HepG2 (cell line): ENCODE measurements at regions not wholly inside any gene's neighbourhood (a gene's known extent, or its start where the extent isn't known, plus 50 kb on each side); places are given as distances from the start of the nearest gene placed in this dataset.

Experiments
- ATF6 ChIP-seq: sonication (generic); formaldehyde crosslinking; conservative IDR thresholded peaks from 2 replicates; pipeline ENCODE4 v1.4.0; 2020; ENCODE audit warnings: missing genetic modification reagents
- CEBPG ChIP-seq: IDR thresholded peaks from 2 replicates; pipeline ENCODE4 v1.6.1; 2016
- KDM2A ChIP-seq: sonication (generic); formaldehyde crosslinking; IDR thresholded peaks from 2 replicates; pipeline ENCODE4 v1.4.0; 2020; ENCODE audit warnings: low read depth, missing genetic modification reagents, borderline replicate concordance
- KMT2A ChIP-seq: sonication (generic); formaldehyde crosslinking; IDR thresholded peaks from 2 replicates; pipeline ENCODE4 v1.4.0; 2020; ENCODE audit warnings: missing genetic modification reagents
- REPIN1 ChIP-seq: sonication (generic); formaldehyde crosslinking; IDR thresholded peaks from 2 replicates; pipeline ENCODE4 v1.8.0; 2022; ENCODE audit warnings: missing genetic modification reagents, low read depth, mild to moderate bottlenecking, borderline replicate concordance
- SNRNP70 ChIP-seq: fragments of 200-400 bp; formaldehyde crosslinking; IDR thresholded peaks from 2 replicates; pipeline ENCODE4 v1.6.1; 2017; ENCODE audit warnings: mild to moderate bottlenecking, low read depth, low read length, moderate library complexity
- ZFAT ChIP-seq: sonication (generic); formaldehyde crosslinking; conservative IDR thresholded peaks from 2 replicates; pipeline ENCODE4 v1.8.1; 2023; ENCODE audit warnings: missing genetic modification reagents, inconsistent platforms
- ZNF607 ChIP-seq: sonication (generic); formaldehyde crosslinking; IDR thresholded peaks from 2 replicates; pipeline ENCODE4 v1.5.1; 2020; ENCODE audit warnings: missing genetic modification reagents, mild to moderate bottlenecking, borderline replicate concordance
- ZNF652 ChIP-seq: IDR thresholded peaks from 2 replicates; pipeline ENCODE4 v1.6.1; 2016; ENCODE audit warnings: low read depth, borderline replicate concordance
- ZSCAN29 ChIP-seq: sonication (generic); formaldehyde crosslinking; conservative IDR thresholded peaks from 2 replicates; pipeline ENCODE4 v1.4.0; 2020; ENCODE audit warnings: mild to moderate bottlenecking, missing genetic modification reagents
- TF ChIP-seq, protein P1 (sequence below): sonication (generic); formaldehyde crosslinking; conservative IDR thresholded peaks from 2 replicates; pipeline ENCODE4 v1.4.0; 2020; ENCODE audit warnings: missing genetic modification reagents
- TF ChIP-seq, protein P2 (sequence below): sonication (generic); formaldehyde crosslinking; conservative IDR thresholded peaks from 2 replicates; pipeline ENCODE4 v1.8.0; 2022; ENCODE audit warnings: mild to moderate bottlenecking, moderate library complexity, missing genetic modification reagents

DNA sequence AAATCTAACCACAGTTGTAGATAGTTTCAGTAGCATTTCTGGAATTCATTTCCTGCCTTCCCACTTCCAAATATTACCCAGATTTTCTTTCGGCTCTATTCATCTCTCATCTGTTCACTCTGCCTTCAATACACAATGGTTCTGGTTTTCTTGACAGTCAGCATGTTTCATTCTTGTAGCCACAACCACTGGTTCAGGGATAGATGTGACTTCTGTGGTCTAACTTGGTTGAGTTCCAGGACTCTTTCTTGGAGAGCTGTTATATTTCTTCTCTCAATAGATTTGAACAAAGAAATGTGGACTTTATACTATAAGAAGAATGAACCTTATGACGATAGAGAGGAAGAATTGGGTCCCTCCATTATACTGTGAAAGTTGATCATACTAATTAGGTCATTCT, 228.8 kb downstream of the NSUN3 start (continued):
- TF ChIP-seq ZNF607 (CRISPR knock-in tag) (no peak), SNRNP70 (no peak), KDM2A (CRISPR knock-in tag) (no peak), ZFAT (CRISPR knock-in tag) (no peak), KMT2A (no peak), ZSCAN29 (CRISPR knock-in tag) (no peak), REPIN1 (no peak), ATF6 (no peak), ZNF652 (CRISPR knock-in tag) (no peak), CEBPG (CRISPR knock-in tag) (no peak)
- TF ChIP-seq, protein P1, sequence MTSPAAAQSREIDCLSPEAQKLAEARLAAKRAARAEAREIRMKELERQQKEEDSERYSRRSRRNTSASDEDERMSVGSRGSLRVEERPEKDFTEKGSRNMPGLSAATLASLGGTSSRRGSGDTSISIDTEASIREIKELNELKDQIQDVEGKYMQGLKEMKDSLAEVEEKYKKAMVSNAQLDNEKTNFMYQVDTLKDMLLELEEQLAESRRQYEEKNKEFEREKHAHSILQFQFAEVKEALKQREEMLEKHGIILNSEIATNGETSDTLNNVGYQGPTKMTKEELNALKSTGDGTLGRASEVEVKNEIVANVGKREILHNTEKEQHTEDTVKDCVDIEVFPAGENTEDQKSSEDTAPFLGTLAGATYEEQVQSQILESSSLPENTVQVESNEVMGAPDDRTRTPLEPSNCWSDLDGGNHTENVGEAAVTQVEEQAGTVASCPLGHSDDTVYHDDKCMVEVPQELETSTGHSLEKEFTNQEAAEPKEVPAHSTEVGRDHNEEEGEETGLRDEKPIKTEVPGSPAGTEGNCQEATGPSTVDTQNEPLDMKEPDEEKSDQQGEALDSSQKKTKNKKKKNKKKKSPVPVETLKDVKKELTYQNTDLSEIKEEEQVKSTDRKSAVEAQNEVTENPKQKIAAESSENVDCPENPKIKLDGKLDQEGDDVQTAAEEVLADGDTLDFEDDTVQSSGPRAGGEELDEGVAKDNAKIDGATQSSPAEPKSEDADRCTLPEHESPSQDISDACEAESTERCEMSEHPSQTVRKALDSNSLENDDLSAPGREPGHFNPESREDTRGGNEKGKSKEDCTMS (CRISPR knock-in tag): no peak
- TF ChIP-seq, protein P2, sequence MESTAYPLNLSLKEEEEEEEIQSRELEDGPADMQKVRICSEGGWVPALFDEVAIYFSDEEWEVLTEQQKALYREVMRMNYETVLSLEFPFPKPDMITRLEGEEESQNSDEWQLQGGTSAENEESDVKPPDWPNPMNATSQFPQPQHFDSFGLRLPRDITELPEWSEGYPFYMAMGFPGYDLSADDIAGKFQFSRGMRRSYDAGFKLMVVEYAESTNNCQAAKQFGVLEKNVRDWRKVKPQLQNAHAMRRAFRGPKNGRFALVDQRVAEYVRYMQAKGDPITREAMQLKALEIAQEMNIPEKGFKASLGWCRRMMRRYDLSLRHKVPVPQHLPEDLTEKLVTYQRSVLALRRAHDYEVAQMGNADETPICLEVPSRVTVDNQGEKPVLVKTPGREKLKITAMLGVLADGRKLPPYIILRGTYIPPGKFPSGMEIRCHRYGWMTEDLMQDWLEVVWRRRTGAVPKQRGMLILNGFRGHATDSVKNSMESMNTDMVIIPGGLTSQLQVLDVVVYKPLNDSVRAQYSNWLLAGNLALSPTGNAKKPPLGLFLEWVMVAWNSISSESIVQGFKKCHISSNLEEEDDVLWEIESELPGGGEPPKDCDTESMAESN: no peak
